ACC112 (cell line): ENCODE measurements at regions not wholly inside any gene's neighbourhood (a gene's known extent, or its start where the extent isn't known, plus 50 kb on each side); places are given as distances from the start of the nearest gene placed in this dataset.

ENCODE experiments used
- H2AFZ ChIP-seq: fragments of 200-600 bp; sonication (generic); one replicate; pipeline ENCODE4 v1.6.0; 2017; ENCODE audit warnings: antibody characterized with exemption, low read length; ENCODE audit not compliant: unreplicated experiment
- H3K27ac ChIP-seq: fragments of 200-600 bp; sonication (generic); 2 replicates; pipeline ENCODE4 v1.5.1; 2014; ENCODE audit warnings: low read depth, mild to moderate bottlenecking, antibody characterized with exemption, low read length, moderate library complexity
- H3K27me3 ChIP-seq: fragments of 200-600 bp; sonication (generic); 2 replicates; pipeline ENCODE4 v1.6.1; 2014; ENCODE audit warnings: mild to moderate bottlenecking, antibody characterized with exemption, low read length, moderate library complexity, mixed read lengths; ENCODE audit not compliant: insufficient read depth
- H3K36me3 ChIP-seq: fragments of 200-600 bp; sonication (generic); 2 replicates; pipeline ENCODE4 v1.6.1; 2016; ENCODE audit warnings: mild to moderate bottlenecking, antibody characterized with exemption, low read length, moderate library complexity, mixed read lengths; ENCODE audit not compliant: insufficient read depth
- H3K4me1 ChIP-seq: fragments of 200-600 bp; sonication (generic); one replicate; pipeline ENCODE4 v1.6.1; 2016; ENCODE audit warnings: low read length, mixed read lengths; ENCODE audit not compliant: insufficient read depth, unreplicated experiment, control insufficient read depth
- H3K4me3 ChIP-seq: fragments of 200-600 bp; sonication (generic); 2 replicates; pipeline ENCODE4 v1.5.1; 2014; ENCODE audit warnings: mild to moderate bottlenecking, low read depth, low read length
- H3K79me2 ChIP-seq: fragments of 200-600 bp; sonication (generic); one replicate; pipeline ENCODE4 v1.6.0; 2016; ENCODE audit warnings: low read length; ENCODE audit not compliant: control insufficient read depth, unreplicated experiment, insufficient read depth

DNA sequence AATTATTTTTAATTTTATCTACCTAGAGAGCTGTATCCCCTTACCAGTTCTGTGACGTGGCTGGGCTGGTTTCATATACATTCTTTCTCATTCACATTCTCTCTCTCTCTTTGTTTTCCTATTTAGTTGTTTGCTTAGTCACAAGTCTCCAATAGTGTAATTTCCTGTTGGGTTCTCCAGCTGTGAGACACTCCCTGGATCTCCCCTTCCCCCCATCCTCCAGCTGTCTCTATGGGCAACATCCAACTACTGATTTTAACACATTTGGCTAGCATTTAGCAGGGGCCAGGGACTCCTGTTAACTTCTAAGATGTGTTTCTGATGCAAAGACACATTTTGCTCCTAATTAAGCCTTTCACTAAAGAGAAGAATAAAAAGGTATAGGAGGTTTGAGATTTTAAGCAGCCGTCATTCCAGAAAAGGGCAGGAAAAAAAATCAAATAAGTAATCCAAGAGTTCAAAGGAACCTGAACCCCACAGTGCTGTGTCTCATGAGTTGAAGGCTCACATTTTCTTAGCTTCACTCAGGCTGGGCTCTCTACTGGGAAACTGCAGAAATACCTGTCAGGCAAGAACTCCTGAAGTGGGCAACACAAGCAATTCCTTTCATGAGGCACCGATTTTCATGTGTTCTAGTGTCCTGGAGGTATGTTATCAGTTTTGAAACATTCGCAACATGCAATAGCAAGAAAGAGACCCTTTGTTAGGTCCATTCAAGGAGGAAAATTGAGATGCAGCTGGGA is 198.7 kb upstream of the C9orf72 start:
- no peak overlapping the region for H3K27ac ChIP-seq
- H3K4me1 ChIP-seq: no peaks in the 10 kb centered on the region
- H3K27me3 ChIP-seq: no peaks in the 10 kb centered on the region
- H3K36me3 ChIP-seq: no peaks in the 10 kb centered on the region
- no peak overlapping the region for H3K4me3 ChIP-seq
- H2AFZ ChIP-seq: no peak overlapping the region
- H3K79me2 ChIP-seq: no peaks in the 10 kb centered on the region

DNA sequence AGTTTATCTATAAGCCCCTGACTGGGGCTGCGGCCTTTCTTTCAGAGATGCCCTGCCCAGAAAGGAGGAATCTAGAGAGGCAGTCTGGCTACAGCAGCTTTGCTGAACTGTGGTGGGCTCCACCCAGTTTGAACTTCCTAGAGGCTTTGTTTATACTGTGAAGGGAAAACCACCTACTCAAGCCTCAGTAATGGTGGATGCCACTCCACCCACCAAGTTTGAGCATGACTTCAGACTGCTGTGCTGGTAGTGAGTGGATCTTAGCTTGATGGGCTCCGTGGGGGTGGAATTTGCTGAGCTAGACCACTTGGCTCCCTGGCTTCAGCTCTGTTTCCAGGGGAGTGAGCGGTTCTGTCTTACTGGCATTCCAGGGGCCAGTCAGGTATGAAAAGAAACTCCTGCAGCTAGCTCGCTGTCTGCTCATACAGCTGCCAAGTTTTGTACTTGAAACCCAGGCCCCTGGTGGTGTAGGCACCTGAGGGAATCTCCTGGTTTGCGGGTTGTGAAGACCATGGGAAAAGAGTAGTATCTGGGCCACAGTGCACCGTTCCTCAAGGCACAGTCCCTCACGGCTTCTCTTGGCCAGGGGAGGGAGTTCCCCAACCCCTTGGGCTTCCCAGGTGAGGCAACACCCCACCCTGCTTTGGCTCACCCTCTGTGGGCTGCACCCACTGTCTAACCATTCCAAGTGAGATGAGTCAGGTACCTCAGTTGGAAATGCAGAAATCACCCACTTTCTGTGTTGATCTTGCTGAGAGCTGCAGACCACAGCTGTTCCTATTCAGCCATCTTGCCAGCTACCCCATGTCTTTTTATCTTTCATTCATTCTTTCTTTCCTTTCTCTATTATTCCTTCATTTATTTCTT is 211.8 kb upstream of the C9orf72 start:
- no peak overlapping the region for H3K4me3 ChIP-seq
- no peaks in the 10 kb centered on the region for H3K36me3 ChIP-seq
- no peaks in the 10 kb centered on the region for H3K4me1 ChIP-seq

DNA sequence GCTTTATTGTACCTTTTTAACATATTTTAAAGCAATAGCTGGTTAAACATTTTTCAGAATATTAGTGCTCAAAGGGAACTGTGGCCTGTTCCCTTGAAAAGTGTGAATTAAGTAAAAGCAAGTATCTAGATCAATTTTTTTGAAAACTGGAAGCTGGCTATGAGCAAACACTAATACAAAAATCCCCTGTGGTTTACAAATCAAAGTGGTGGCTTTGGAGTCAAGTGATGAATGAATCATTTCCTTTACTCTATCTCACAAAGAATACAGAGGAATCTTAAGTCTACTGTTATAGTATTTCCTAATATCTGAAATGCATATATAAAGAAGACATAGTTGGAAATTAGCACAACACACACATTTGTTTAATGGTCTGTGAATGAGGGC is 212.4 kb upstream of the C9orf72 start:
- Histone ChIP-seq H3K36me3 (no peaks in the 10 kb centered on the region), H3K27ac (no peak overlapping the region), H3K4me3 (no peak overlapping the region), H3K27me3 (no peaks in the 10 kb centered on the region), H3K79me2 (no peaks in the 10 kb centered on the region), H2AFZ (no peak overlapping the region), H3K4me1 (no peaks in the 10 kb centered on the region)

More for the DNA sequence above, 211.8 kb upstream of the C9orf72 start:
- Histone ChIP-seq H3K27ac (no peak overlapping the region), H3K79me2 (no peaks in the 10 kb centered on the region), H3K27me3 (no peaks in the 10 kb centered on the region), H2AFZ (no peak overlapping the region)

DNA sequence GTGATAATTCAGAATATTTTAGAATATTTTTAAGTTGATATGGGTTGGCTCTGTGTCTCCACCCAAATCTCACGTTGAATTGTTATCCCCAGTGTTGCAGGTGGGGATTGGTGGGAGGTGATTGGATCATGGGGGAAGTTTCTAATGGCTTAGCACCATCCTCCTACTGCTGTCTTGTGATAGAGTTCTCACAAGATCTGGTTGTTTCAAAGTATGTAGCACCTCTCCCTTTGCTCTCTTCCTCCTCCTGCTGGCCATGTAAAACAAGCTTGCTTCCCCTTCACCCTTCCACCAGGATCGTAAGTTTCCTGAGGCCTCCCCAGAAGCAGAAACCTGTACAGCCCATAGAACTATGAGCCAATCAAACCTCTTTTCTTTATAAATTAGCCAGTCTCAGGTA is 214.6 kb upstream of the C9orf72 start:
- no peaks in the 10 kb centered on the region for H3K4me1 ChIP-seq

DNA sequence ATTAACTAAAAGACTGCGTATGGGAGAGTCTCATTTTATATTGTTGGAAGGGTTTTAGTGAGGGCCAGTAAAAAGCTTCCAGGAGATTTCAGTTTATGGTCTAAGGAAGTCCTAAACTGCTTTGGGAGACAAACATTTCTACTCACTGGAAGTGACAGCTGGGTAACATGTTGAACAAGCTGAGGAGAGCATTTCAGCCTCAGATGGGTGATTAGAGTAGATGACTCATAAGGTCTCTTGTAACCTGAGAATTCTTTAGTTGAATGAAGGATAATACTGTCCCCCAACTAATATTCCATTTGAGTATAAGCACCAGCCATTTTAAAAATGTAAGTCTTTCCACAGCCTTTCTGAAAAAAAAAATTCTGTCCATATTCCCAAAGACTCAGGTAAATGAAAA is 218.0 kb upstream of the C9orf72 start:
- Histone ChIP-seq H3K36me3 (no peaks in the 10 kb centered on the region), H3K27ac (no peak overlapping the region), H3K79me2 (no peaks in the 10 kb centered on the region), H3K4me1 (no peaks in the 10 kb centered on the region), H3K27me3 (no peaks in the 10 kb centered on the region), H2AFZ (no peak overlapping the region), H3K4me3 (no peak overlapping the region)

More for the DNA sequence above, 214.6 kb upstream of the C9orf72 start:
- H3K79me2 ChIP-seq: no peaks in the 10 kb centered on the region
- no peak overlapping the region for H2AFZ ChIP-seq
- H3K27me3 ChIP-seq: no peaks in the 10 kb centered on the region
- H3K4me3 ChIP-seq: no peak overlapping the region
- no peak overlapping the region for H3K27ac ChIP-seq
- H3K36me3 ChIP-seq: no peaks in the 10 kb centered on the region

DNA sequence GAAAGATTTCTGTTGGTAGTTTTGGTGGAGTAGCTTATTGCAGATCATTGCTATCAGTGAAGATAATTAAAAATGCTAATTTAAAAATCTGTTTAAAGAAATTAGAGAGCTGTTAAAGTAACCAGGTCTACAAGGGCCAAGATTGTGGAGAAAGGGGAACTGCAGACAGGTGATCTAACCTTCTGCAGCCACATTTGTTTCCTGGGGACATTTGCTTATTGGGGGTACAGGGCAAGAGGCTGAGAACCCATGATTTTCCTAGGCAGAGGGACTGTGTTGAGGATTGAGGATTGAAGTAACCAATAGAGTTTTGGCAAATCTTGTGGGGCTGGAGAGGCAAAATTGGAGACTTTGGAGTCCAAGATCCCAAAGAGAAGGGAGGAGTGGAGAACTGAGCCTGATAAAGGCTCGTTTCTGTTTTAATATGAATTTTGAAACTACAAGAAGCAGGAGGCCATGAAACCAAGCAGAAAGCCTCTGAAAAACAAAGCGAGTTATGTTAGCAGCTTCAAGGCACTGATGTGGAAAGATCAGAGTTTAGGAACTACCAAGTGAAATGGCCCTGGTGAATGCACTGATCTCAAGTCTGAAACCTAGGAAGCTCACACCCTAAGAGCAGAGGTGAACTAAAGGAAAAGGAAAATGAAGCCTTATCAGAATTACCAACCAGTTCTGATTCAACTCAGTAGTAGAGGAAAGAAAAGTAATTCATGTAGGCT is 219.8 kb upstream of the C9orf72 start:
- Histone ChIP-seq H3K4me3 (no peak overlapping the region), H3K27me3 (no peaks in the 10 kb centered on the region), H3K36me3 (no peaks in the 10 kb centered on the region), H2AFZ (no peak overlapping the region), H3K79me2 (no peaks in the 10 kb centered on the region), H3K4me1 (no peaks in the 10 kb centered on the region), H3K27ac (no peak overlapping the region)

DNA sequence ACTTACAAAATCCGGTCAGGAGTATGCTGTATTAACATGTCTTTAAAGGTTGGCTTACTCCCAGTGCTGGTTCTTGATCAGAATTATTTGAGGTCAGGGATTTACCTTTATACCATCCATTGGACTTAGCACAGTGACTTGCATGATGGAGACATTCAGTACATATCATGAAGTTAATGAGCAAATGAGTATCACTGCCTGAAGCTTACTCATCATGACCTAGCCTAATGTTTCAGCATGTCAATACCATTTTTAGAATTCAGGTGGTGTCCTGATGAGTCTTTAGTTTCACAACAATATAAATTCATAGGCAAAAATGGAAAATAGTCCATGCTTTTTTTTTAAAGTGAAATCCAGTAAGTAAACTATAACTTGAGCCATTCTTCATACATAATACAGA is 226.0 kb upstream of the C9orf72 start:
- no peaks in the 10 kb centered on the region for H3K79me2 ChIP-seq
- H3K36me3 ChIP-seq: no peaks in the 10 kb centered on the region
- H3K4me3 ChIP-seq: no peak overlapping the region
- H3K27me3 ChIP-seq: no peaks in the 10 kb centered on the region
- no peak overlapping the region for H2AFZ ChIP-seq
- H3K27ac ChIP-seq: no peak overlapping the region
- no peaks in the 10 kb centered on the region for H3K4me1 ChIP-seq

DNA sequence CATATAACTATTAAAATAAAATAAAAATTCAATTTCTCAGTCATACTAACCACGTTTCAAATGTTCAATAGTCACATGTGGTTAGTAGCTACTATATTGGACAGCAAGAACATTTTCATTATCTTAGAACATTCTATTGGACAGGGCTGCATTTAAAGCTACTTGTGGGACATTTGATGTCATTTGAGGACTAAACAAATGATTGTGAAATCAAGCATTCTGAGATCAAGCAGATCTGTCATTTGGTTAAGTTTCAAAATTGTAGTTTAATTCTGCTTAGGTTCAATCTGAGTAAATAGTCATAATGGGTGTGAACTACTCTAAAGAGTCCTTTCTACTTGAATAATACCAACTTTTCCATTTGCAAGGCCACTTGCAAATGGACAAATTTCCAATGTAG is 226.9 kb upstream of the C9orf72 start:
- no peaks in the 10 kb centered on the region for H3K4me1 ChIP-seq
- H3K27me3 ChIP-seq: no peaks in the 10 kb centered on the region
- no peaks in the 10 kb centered on the region for H3K79me2 ChIP-seq
- no peak overlapping the region for H3K4me3 ChIP-seq
- H3K36me3 ChIP-seq: no peaks in the 10 kb centered on the region
- no peak overlapping the region for H3K27ac ChIP-seq
- no peak overlapping the region for H2AFZ ChIP-seq

DNA sequence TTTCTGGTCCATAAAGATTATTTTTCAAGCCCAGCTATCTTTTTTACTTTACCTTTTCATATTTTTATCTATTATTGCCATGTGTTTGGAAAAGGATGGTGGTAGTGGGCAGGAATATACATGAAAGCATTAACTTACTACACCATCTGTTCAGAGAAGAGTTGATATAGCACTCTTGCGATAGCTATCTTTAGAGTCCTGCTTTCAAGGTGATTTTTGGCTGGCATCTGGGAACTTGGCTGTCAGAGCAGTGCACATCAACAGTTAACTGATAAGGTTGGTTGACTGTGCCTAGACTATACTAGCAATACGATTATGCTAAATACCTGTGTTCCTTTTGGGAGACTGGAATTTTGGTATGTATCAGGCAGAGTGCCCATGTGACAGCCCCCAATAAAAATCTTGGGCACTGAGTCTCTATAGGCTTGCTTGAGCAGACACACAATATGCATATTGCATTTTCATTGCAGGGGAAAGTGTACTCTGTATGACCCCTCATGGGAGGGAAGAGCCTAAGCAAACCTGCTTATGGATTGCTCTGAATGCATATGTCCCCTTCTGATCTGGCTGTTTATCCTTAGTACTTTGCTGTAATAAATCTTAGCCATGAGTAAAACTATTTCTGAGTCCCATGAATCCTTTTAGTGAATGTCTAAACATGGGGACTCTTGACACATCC is 227.6 kb upstream of the C9orf72 start:
- no peaks in the 10 kb centered on the region for H3K79me2 ChIP-seq
- no peaks in the 10 kb centered on the region for H3K4me1 ChIP-seq
- H3K4me3 ChIP-seq: no peak overlapping the region
- no peak overlapping the region for H2AFZ ChIP-seq
- no peaks in the 10 kb centered on the region for H3K36me3 ChIP-seq
- H3K27ac ChIP-seq: no peak overlapping the region
- H3K27me3 ChIP-seq: no peaks in the 10 kb centered on the region

DNA sequence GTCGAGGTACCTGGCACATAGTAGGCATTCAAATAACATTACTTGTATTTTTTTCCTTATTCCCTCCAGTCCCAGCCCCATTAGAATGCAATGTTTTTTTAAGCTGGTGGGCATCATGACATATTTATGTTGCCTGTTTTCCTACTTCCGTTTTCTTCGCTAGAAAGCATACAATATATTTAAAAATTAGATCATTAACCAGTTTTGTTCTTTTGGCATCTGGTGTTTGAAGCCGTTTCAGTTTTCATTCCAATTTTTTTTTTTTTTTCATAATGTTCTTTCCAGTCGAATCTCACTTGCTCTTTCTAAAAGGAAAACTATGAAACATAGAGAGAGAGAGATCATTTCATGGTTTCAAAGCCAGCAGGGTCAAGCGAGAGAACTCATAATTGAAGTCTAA is 228.3 kb upstream of the C9orf72 start:
- Histone ChIP-seq H3K27ac (no peak overlapping the region), H2AFZ (no peak overlapping the region), H3K79me2 (no peaks in the 10 kb centered on the region), H3K27me3 (no peaks in the 10 kb centered on the region), H3K4me1 (no peaks in the 10 kb centered on the region), H3K36me3 (no peaks in the 10 kb centered on the region), H3K4me3 (no peak overlapping the region)
